ENCODE measurements at regions not wholly inside any gene's neighbourhood (a gene's known extent, or its start where the extent isn't known, plus 50 kb on each side); places are given as distances from the start of the nearest gene placed in this dataset.
A peak's percentile ranks its signal among the peaks of the same experiment; 100 is the strongest.
"Not testable (repeated sequence)": the region's sequence is repeated elsewhere in the genome, so short reads cannot be mapped to it uniquely, and the experiment has no call there.

DNA sequence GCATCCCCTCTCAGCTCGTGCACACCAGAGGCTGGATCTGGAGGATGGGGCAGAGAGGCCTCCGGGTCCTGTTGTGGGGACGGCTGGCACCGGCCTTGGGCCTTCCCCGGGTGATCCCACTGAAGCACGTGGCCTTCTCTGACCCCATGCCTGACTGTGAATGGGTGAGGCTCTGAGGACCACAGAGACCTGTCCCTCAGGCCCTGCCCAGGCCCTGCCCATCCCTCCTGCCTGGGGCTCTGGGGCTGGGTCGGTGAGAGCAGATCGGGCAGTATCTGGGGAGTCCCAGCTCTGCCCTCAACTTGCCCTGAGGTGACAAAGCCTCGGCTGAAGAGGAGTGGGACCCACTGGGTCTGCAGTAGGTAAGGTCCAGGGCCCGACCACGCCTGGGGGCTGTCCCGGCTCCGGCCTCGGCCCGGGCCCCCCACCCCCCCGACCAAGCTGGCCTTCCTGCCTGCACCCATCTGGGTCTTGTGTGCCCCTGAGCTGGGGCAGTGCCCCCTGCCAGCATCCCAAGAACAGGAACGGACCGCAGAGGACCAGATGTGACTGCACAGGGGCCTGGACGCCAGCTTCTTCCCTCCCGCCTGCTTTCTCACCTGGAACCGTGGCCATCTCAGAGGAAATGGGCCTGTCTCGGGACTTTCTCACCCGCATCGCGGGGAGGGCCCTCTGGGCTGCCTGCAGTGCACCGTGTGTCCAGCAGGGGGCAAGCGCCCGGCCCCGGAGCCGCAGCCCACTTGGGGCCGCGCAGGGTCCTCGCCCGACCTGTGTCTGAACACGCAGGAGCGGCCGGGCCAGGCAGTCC lies 255.9 kb downstream of the PARP8 start:
- peaks cover 0 to 26% of the 10 kb centered on the region in 2 experiments for H3K9me3 ChIP-seq (ENCODE audit: control insufficient read depth in 1 of 2, insufficient read depth in 1 of 2, low read length in 2 of 2)
- ATAC-seq (ENCODE audit: poor library complexity) (peak; percentile 54), DNase-seq (peak in 1 of 14 experiments; percentile 8)
- H3K27ac ChIP-seq (ENCODE audit: low read depth in 1 of 2, low read length in 2 of 2); H3K27ac Mint-ChIP-seq; H3K4me3 Mint-ChIP-seq; CTCF ChIA-PET; H3K27me3 ChIP-seq (ENCODE audit: control insufficient read depth in 1 of 2, insufficient read depth in 2 of 2, low read length in 2 of 2); H3K4me3 ChIP-seq (ENCODE audit: low read length); H3K4me1 ChIP-seq (ENCODE audit: insufficient read depth, low read length); H3K36me3 ChIP-seq (ENCODE audit: insufficient read depth, low read length); H3K36me3 Mint-ChIP-seq (ENCODE audit: low read depth); intact Hi-C loops (cut with DNase I, micrococcal nuclease); H3K9me3 Mint-ChIP-seq; H3K4me1 Mint-ChIP-seq (ENCODE audit: low read depth): not testable (repeated sequence)
- H3K27me3 Mint-ChIP-seq: peaks cover 14% of the 10 kb centered on the region
- POLR2A ChIA-PET: interaction anchor here (0.6 kb wide), 1 partner anchor 9 kb away, joined by 3 read pairs; no protein-coding TSS in a partner anchor
- TF ChIP-seq, protein P1, sequence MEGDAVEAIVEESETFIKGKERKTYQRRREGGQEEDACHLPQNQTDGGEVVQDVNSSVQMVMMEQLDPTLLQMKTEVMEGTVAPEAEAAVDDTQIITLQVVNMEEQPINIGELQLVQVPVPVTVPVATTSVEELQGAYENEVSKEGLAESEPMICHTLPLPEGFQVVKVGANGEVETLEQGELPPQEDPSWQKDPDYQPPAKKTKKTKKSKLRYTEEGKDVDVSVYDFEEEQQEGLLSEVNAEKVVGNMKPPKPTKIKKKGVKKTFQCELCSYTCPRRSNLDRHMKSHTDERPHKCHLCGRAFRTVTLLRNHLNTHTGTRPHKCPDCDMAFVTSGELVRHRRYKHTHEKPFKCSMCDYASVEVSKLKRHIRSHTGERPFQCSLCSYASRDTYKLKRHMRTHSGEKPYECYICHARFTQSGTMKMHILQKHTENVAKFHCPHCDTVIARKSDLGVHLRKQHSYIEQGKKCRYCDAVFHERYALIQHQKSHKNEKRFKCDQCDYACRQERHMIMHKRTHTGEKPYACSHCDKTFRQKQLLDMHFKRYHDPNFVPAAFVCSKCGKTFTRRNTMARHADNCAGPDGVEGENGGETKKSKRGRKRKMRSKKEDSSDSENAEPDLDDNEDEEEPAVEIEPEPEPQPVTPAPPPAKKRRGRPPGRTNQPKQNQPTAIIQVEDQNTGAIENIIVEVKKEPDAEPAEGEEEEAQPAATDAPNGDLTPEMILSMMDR (IDR thresholded peaks at IDR 0.05): peak; percentile 35

DNA sequence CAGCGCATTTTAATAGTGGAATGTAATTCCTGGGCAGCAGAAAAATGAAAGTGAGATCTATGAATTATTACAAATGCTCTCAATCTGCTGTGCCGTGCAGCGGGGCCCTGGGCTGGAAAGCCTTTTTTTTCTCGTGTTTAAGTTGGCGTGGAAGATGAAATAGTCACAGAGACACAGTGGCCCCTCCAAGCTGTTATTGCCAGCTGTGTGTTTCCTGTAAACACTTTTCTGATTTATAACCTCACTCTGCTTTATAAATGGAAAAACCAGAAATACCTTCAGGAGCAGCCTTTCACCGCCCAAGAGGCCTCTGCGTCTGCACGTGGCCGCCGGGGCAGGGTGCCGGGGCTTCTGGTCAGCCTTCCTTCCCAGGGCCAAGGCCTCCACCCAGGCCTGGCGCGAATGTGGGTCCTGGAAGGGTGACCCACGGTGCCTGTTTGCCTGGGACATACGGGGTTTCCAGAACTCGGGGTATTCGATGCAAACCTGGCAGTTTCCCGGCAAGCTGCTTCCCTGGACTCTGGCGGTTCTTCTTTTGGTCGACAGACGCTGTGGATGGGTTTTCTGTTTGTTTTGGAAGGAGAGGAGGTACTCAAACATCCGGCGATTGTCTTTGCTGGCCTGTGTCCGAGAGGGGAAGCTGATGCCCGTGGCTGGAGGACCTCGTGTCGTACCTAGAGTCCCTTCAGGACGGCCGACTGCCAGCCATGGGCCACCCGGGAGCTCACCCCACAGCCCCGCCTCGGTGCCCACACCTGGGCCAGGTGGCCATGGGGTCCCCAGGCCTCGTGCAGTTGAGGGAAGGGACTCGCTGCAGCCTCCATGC lies 256.7 kb downstream of the PARP8 start:
- TF ChIP-seq, protein P1 (IDR thresholded peaks at IDR 0.05): no peak
- Mint-ChIP-seq H3K4me1 (ENCODE audit: low read depth) (no peaks in the 10 kb centered on the region), H3K9me3 (no peaks in the 10 kb centered on the region), H3K27me3 (peaks cover 14% of the 10 kb centered on the region), H3K27ac (no peak overlapping the region), H3K36me3 (ENCODE audit: low read depth) (no peaks in the 10 kb centered on the region), H3K4me3 (no peak overlapping the region)
- Histone ChIP-seq H3K36me3 (ENCODE audit: insufficient read depth, low read length) (no peaks in the 10 kb centered on the region), H3K4me1 (ENCODE audit: insufficient read depth, low read length) (no peaks in the 10 kb centered on the region), H3K27me3 (ENCODE audit: control insufficient read depth in 1 of 2, insufficient read depth in 2 of 2, low read length in 2 of 2) (peaks cover 0 to 4% of the 10 kb centered on the region in 2 experiments), H3K27ac (ENCODE audit: low read depth in 1 of 2, low read length in 2 of 2) (no peak overlapping the region), H3K4me3 (ENCODE audit: low read length) (no peak overlapping the region), H3K9me3 (ENCODE audit: control insufficient read depth in 1 of 2, insufficient read depth in 1 of 2, low read length in 2 of 2) (peaks cover 0 to 26% of the 10 kb centered on the region in 2 experiments)
- ChIA-PET CTCF (interaction anchor here (0.6 kb wide), 1 partner anchor 1525 kb away, joined by 3 read pairs; no protein-coding TSS in a partner anchor), POLR2A (interaction anchor here (0.6 kb wide), 1 partner anchor 8 kb away, joined by 3 read pairs; no protein-coding TSS in a partner anchor)
- intact Hi-C loops (cut with DNase I, micrococcal nuclease): no loop called here
- ATAC-seq (ENCODE audit: poor library complexity) (no peak), DNase-seq (no peak)

DNA sequence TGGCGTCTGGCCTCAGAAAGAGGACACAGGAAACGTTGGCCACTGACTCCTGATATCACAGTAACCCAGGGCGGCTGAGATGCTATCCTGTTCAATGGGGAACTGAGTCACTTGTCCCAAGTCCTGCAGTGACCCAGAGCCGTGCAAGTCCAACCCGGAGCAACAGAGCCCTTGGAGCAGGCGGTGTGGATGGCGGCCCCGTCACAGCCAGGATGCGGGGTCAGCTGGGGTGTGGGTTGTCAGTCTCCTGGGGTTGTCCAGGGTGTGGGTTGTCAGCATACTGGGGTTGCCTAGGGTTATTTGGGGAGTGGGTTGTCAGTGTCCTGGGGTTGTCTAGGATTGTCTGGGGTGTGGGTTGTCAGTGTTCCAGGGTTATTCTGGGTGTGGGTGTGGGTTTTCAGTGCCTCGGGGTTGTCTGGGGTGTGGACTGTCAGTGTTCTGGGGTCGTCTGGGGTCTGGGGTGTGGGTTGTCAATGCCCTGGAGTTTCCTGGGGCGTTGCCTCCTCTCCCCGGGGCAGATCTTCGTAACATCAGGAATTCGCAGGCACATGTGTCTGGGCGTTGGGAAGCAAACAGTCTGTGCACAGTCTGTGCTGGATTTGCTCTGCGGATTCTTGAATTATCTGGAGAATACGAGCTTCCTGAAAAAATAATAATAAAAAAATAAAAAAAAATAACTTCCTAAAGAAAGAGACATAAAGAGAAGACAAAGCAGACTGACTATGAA lies 257.5 kb downstream of the PARP8 start:
- ChIA-PET CTCF (interaction anchor here (0.6 kb wide), 1 partner anchor 1524 kb away, joined by 3 read pairs; no protein-coding TSS in a partner anchor), POLR2A (no interaction called here)
- Mint-ChIP-seq H3K36me3 (ENCODE audit: low read depth) (no peaks in the 10 kb centered on the region), H3K9me3 (no peaks in the 10 kb centered on the region), H3K27me3 (peaks cover 14% of the 10 kb centered on the region), H3K4me3 (no peak overlapping the region), H3K27ac (no peak overlapping the region), H3K4me1 (ENCODE audit: low read depth) (no peaks in the 10 kb centered on the region)
- Histone ChIP-seq H3K36me3 (ENCODE audit: insufficient read depth, low read length) (no peaks in the 10 kb centered on the region), H3K4me3 (ENCODE audit: low read length) (no peak overlapping the region), H3K4me1 (ENCODE audit: insufficient read depth, low read length) (no peaks in the 10 kb centered on the region), H3K27me3 (ENCODE audit: control insufficient read depth in 1 of 2, insufficient read depth in 2 of 2, low read length in 2 of 2) (peaks cover 0 to 4% of the 10 kb centered on the region in 2 experiments), H3K9me3 (ENCODE audit: control insufficient read depth in 1 of 2, insufficient read depth in 1 of 2, low read length in 2 of 2) (peaks cover 0 to 26% of the 10 kb centered on the region in 2 experiments), H3K27ac (ENCODE audit: low read depth in 1 of 2, low read length in 2 of 2) (no peak overlapping the region)
- no peak for DNase-seq
- intact Hi-C loops (cut with DNase I, micrococcal nuclease): no loop called here
- no peak for ATAC-seq (ENCODE audit: poor library complexity)
- TF ChIP-seq, protein P1 (IDR thresholded peaks at IDR 0.05): no peak
